ENCODE measurements at regions not wholly inside any gene's neighbourhood (a gene's known extent, or its start where the extent isn't known, plus 50 kb on each side); places are given as distances from the start of the nearest gene placed in this dataset.

- TF ChIP-seq, protein P1, sequence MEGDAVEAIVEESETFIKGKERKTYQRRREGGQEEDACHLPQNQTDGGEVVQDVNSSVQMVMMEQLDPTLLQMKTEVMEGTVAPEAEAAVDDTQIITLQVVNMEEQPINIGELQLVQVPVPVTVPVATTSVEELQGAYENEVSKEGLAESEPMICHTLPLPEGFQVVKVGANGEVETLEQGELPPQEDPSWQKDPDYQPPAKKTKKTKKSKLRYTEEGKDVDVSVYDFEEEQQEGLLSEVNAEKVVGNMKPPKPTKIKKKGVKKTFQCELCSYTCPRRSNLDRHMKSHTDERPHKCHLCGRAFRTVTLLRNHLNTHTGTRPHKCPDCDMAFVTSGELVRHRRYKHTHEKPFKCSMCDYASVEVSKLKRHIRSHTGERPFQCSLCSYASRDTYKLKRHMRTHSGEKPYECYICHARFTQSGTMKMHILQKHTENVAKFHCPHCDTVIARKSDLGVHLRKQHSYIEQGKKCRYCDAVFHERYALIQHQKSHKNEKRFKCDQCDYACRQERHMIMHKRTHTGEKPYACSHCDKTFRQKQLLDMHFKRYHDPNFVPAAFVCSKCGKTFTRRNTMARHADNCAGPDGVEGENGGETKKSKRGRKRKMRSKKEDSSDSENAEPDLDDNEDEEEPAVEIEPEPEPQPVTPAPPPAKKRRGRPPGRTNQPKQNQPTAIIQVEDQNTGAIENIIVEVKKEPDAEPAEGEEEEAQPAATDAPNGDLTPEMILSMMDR (IDR thresholded peaks at IDR 0.05; ENCODE audit: insufficient read depth, low read length, poor library complexity, severe bottlenecking), result no peak
- no peak for TF ChIP-seq EZH2phosphoT487 (conservative IDR thresholded peaks at IDR 0.05; ENCODE audit: low read length)
Measured at GRCh38 chr7:118629898-118630438, 405.5 kb downstream of the ANKRD7 start.
